Tibial nerve (tissue), 3 donors: ENCODE measurements at regions not wholly inside any gene's neighbourhood (a gene's known extent, or its start where the extent isn't known, plus 50 kb on each side); places are given as distances from the start of the nearest gene placed in this dataset.

Experiments
- CTCF ChIP-seq, 5 experiments: fragments of 200-600 bp in 3 of 5; fragments of 450-650 bp in 2 of 5; sonication (generic) in 3 of 5; IDR thresholded peaks; one replicate each; pipeline ENCODE4 v1.5.1; 2016 to 2019; ENCODE audit warnings: antibody characterized with exemption in 5 of 5, mild to moderate bottlenecking in 3 of 5, moderate library complexity in 2 of 5
- POLR2A ChIP-seq, 2 donors: fragments of 450-650 bp; IDR thresholded peaks; one replicate each; pipeline ENCODE4 v1.6.1; 2017; ENCODE audit warnings: antibody characterized with exemption in 2 of 2, mild to moderate bottlenecking in 2 of 2, moderate library complexity in 2 of 2

GRCh38 chr6:96467814-96468213 is 53.8 kb upstream of the UFL1 start:
- TF ChIP-seq CTCF (IDR thresholded peaks at IDR 0.05) = no peak
- no peak for TF ChIP-seq POLR2A (IDR thresholded peaks at IDR 0.05)
